Large intestine (tissue), 3 donors: ENCODE measurements at regions not wholly inside any gene's neighbourhood (a gene's known extent, or its start where the extent isn't known, plus 50 kb on each side); places are given as distances from the start of the nearest gene placed in this dataset.

ENCODE experiments used
- DNase-seq, 2 donors: peaks; one replicate each; pipeline versions ENCODE4 v3.0.0 to v3.0.0-alpha.2; 2013
- H3K27ac ChIP-seq: one replicate; pipeline ENCODE4 v1.5.1; 2013; ENCODE audit warnings: low read length
- H3K27me3 ChIP-seq: 2 replicates; pipeline ENCODE4 v1.6.1; 2013; ENCODE audit warnings: low read length; ENCODE audit not compliant: control insufficient read depth, insufficient read depth
- H3K36me3 ChIP-seq: 2 replicates; pipeline ENCODE4 v1.6.1; 2013; ENCODE audit warnings: low read length; ENCODE audit not compliant: control insufficient read depth, insufficient read depth
- H3K4me1 ChIP-seq: one replicate; pipeline ENCODE4 v1.6.1; 2013; ENCODE audit warnings: low read length; ENCODE audit not compliant: control insufficient read depth, insufficient read depth
- H3K4me3 ChIP-seq: one replicate; pipeline ENCODE4 v1.5.1; 2013; ENCODE audit warnings: low read length
- H3K9me3 ChIP-seq: one replicate; pipeline ENCODE4 v1.6.1; 2013; ENCODE audit warnings: mild to moderate bottlenecking, low read depth, low read length, moderate library complexity; ENCODE audit not compliant: control insufficient read depth
- WGBS: methylation state at CpG from one replicate; pipeline ENCODE4 v1.1.5; 2013; ENCODE audit warnings: low lambda C conversion rate; ENCODE audit not compliant: insufficient coverage; 5-methylcytosine and 5-hydroxymethylcytosine counted together

DNA sequence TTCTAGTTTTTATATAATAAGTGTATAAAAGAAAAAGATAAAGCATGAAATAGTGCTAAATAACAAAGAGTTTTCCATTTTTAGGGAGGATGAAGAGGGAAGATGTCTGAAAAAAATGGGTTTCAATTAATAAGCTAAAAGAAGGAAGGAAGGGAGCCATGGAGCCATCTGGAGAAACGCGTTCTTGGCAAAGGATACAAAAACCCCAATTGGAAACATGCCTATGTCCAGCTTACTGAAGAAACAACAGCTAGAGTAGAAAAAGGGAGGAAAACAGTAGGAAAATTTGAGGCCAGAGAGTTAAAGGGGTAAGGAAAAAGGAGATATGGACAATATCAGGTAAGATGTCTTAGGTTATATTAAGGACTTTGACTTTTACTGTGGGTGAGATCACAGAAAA is 416.2 kb upstream of the GHITM start:
- Histone ChIP-seq H3K4me3 (no peak overlapping the region), H3K36me3 (no peaks in the 10 kb centered on the region), H3K27ac (no peak overlapping the region), H3K27me3 (no peaks in the 10 kb centered on the region), H3K4me1 (no peaks in the 10 kb centered on the region), H3K9me3 (no peaks in the 10 kb centered on the region)
- DNase-seq = no peak
- WGBS = 69% methylated on average over 2 of the region's 2 CpGs

DNA sequence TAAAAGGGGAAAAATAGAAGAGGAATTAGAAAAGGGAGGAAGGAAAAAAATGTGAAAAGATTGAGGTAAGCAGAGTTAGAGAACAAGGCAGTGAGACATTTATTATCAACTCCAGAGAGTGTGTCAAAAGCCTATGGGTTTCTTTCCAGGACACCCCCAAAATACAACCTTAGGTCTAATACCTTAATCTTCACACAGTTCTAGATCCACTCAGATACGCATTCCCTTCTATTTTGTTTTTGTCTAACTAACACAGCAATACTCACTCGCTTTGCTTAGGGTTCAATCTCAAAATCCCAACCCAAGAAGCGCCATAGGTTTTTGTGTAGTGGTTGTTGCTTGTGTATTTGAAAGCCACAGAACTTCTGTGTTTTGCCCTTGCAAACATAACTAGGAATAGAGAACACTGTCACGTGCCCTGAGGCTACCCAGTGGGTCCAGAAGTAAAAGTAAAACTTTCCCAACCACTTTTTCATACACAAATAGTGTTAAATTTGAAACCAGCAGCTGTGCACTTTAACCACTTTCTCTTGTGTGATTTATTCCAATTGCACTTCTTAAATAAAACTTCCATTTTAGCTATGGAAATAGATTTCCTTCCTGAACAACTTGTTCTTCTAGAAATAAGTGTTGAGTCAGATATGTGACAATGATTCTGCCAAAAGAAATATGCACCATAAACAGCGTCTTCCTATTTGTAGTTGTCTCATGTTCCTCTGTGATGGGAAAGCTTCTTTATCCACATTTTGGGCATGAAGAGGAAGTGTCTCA is 414.7 kb upstream of the GHITM start:
- Histone ChIP-seq H3K4me3 (no peak overlapping the region), H3K27ac (no peak overlapping the region), H3K9me3 (no peaks in the 10 kb centered on the region), H3K36me3 (no peaks in the 10 kb centered on the region), H3K4me1 (no peaks in the 10 kb centered on the region), H3K27me3 (no peaks in the 10 kb centered on the region)
- 80% methylated on average over 2 of the region's 5 CpGs for WGBS
- no peak for DNase-seq

GRCh38 chr10:83725567-83725966 is 413.7 kb upstream of the GHITM start:
- no peak for DNase-seq
- Histone ChIP-seq H3K4me1 (no peaks in the 10 kb centered on the region), H3K9me3 (no peaks in the 10 kb centered on the region), H3K36me3 (no peaks in the 10 kb centered on the region), H3K27me3 (no peaks in the 10 kb centered on the region), H3K4me3 (no peak overlapping the region), H3K27ac (no peak overlapping the region)
- 17% methylated on average over 1 of the region's 1 CpG for WGBS

DNA sequence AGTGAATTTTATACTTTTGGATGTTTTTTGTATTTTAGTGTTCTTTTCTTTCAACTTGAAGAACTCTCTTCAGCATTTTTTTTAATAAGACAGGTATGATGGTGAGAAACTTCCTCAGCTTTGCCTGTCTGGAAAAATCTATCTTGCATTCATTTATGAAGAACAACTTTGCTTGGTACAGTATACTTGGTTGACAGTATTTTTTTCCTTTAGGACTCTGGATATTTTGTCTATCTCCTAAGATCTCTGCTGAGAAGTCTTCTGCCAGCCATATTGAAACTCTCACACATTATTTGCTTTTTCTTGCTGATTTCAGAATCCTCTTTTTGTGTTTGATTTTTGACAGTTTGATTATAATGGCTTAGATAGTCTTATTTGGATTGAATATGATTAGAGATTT is 405.0 kb upstream of the GHITM start:
- Histone ChIP-seq H3K27me3 (no peaks in the 10 kb centered on the region), H3K4me1 (no peaks in the 10 kb centered on the region), H3K4me3 (no peak overlapping the region), H3K27ac (no peak overlapping the region), H3K9me3 (peaks cover 7% of the 10 kb centered on the region), H3K36me3 (no peaks in the 10 kb centered on the region)
- DNase-seq = no peak

DNA sequence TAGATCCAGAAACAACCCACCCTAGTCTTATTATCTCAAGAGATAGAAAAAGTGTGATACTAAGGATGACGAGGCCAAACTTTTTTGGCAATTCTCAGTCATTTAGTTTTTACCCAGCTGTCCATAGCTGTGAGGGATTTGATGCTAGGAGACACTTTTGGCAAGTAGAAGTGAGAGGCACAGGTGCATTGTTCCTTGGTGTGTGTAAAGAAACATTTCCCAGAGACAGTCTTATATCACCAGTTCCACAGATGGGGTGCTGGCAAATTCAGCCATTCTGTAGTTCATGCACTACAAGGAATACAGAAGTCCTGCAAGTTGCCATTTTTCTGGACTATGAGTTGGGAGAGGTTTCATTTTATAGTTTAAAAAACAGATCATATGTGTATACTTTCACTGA is 403.3 kb upstream of the GHITM start:
- Histone ChIP-seq H3K27ac (no peak overlapping the region), H3K9me3 (peaks cover 7% of the 10 kb centered on the region), H3K27me3 (no peaks in the 10 kb centered on the region), H3K4me1 (no peaks in the 10 kb centered on the region), H3K36me3 (no peaks in the 10 kb centered on the region), H3K4me3 (no peak overlapping the region)
- WGBS = 50% methylated on average over 1 of the region's 1 CpG
- no peak for DNase-seq

DNA sequence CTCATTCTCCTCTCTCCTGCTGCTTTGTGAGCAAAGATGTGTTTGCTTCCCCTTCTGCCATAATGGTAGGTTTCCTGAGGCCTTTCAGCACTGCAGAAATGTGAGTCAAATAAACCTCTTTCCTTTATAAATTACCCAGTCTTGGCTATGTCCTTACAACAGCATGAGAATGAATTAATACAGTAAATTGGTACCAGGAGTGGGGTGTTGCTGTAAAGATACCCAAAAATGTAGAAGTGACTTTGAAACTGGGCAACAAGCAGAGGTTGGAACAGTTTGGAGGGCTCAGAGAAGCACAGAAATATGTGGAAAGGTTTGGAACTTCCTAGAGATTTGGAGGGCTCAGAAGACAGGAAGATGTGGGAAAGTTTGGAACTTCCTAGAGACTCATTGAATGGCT is 388.7 kb upstream of the GHITM start:
- H3K36me3 ChIP-seq = no peaks in the 10 kb centered on the region
- H3K27ac ChIP-seq = no peak overlapping the region
- peaks cover 4% of the 10 kb centered on the region for H3K9me3 ChIP-seq
- no peak for DNase-seq
- H3K4me3 ChIP-seq = no peak overlapping the region
- H3K4me1 ChIP-seq = no peaks in the 10 kb centered on the region
- H3K27me3 ChIP-seq = no peaks in the 10 kb centered on the region

DNA sequence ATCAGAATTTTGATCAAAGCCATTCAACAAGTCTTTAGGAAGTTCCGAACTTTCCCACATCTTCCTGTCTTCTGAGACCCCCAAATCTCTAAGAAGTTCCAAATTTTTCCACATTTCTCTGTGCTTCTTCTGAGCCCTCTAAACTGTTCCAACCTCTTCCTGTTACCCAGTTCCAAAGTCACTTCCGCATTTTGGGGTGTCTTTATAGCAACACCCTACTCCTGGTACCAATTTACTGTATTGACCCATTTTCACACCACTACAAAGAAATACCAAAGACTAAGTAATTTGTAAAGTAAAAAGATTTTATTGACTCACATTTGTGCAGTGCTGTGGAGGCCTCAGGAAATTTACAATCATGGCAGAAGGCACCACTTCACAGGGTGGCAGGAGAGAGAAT is 385.8 kb upstream of the GHITM start:
- H3K9me3 ChIP-seq = peaks cover 4% of the 10 kb centered on the region
- WGBS = 100% methylated on average over 2 of the region's 2 CpGs
- no peak overlapping the region for H3K4me3 ChIP-seq
- H3K36me3 ChIP-seq = no peaks in the 10 kb centered on the region
- no peak for DNase-seq
- no peaks in the 10 kb centered on the region for H3K4me1 ChIP-seq
- H3K27me3 ChIP-seq = no peaks in the 10 kb centered on the region
- H3K27ac ChIP-seq = no peak overlapping the region

DNA sequence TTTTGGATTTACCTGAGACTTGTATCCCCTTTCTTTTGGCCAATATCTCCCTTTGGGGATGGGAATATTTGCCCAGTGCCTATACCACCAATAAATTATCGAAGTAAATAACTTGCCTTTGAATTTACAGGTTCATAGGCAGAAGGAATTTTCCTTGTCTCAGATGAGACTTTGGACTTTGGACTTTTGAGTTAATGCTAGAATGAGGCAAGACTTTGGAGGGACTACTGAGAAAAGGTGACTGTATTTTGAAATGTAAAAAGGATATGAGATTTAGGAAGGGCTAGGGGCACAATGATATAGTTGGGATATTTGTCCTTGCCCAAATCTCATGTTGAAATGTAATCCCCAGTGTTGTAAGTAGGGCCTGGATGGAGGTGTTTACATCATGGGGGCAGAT is 384.5 kb upstream of the GHITM start:
- H3K4me3 ChIP-seq = no peak overlapping the region
- peaks cover 4% of the 10 kb centered on the region for H3K9me3 ChIP-seq
- no peaks in the 10 kb centered on the region for H3K4me1 ChIP-seq
- DNase-seq = no peak
- H3K36me3 ChIP-seq = no peaks in the 10 kb centered on the region
- H3K27me3 ChIP-seq = no peaks in the 10 kb centered on the region
- 80% methylated on average over 1 of the region's 1 CpG for WGBS
- H3K27ac ChIP-seq = no peak overlapping the region

DNA sequence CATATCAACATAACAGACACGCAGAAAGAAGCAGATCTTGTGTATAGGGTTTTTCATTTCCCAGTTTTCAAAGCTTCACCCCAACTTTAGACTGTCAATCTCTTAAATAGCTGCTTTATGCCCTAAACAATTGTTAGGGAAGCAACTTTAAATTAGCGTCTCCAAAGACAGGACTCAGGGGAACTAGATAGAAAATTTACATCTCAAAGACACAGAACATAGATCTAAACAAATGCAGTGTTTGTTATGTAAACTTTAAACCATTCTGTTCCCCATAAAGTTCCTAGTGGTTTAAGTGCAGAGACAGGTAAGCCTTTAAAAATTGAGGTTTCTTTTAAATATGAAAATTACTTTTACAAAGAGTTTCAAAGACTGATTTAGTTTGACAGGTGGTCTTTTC is 379.2 kb upstream of the GHITM start:
- Histone ChIP-seq H3K36me3 (no peaks in the 10 kb centered on the region), H3K4me1 (no peaks in the 10 kb centered on the region), H3K27me3 (no peaks in the 10 kb centered on the region), H3K4me3 (no peak overlapping the region), H3K27ac (no peak overlapping the region), H3K9me3 (peaks cover 4% of the 10 kb centered on the region)
- no peak for DNase-seq
- 38% methylated on average over 1 of the region's 2 CpGs for WGBS

GRCh38 chr10:83764666-83765065 is 374.6 kb upstream of the GHITM start:
- Histone ChIP-seq H3K4me1 (no peaks in the 10 kb centered on the region), H3K36me3 (no peaks in the 10 kb centered on the region), H3K27me3 (no peaks in the 10 kb centered on the region), H3K4me3 (no peak overlapping the region), H3K9me3 (no peaks in the 10 kb centered on the region), H3K27ac (no peak overlapping the region)
- DNase-seq = no peak
- WGBS = no CpG with 5 or more reads among the region's 5 CpGs

DNA sequence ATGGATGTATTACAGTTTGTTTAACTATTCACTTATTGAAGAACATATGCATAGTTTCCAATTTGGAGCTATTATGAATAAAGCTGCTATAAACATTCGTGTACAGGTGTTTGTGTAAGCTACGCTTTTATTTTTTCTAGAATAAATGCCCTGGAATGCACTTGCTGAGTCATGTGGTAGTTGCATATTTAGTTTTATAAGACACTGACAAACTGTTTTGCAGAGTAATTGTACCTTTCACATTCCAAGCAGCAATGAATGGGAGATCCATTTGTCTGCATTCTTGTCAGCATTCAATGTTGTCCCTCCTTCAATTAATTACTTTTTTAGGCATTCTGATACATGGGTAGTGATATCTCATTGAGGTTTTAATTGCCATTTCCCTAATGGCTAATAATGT is 373.6 kb upstream of the GHITM start:
- H3K27me3 ChIP-seq = no peaks in the 10 kb centered on the region
- no peaks in the 10 kb centered on the region for H3K9me3 ChIP-seq
- H3K4me3 ChIP-seq = no peak overlapping the region
- DNase-seq = no peak
- no peaks in the 10 kb centered on the region for H3K4me1 ChIP-seq
- no peaks in the 10 kb centered on the region for H3K36me3 ChIP-seq
- no peak overlapping the region for H3K27ac ChIP-seq
- WGBS = 89% methylated on average over 2 of the region's 2 CpGs
